Tibial artery (tissue), 4 donors: ENCODE measurements at regions not wholly inside any gene's neighbourhood (a gene's known extent, or its start where the extent isn't known, plus 50 kb on each side); places are given as distances from the start of the nearest gene placed in this dataset.

ENCODE experiments used
- DNase-seq, 2 donors: peaks; one replicate each; pipeline ENCODE4 v3.0.0-alpha.2; 2019
- H3K27ac ChIP-seq, 2 donors: fragments of 200-600 bp; sonication (generic) in 1 of 2; 1 replicate in 1 of 2; 2 replicates in 1 of 2; pipeline ENCODE4 v1.5.1; 2018 to 2019; ENCODE audit warnings: mild to moderate bottlenecking in 1 of 2
- H3K27me3 ChIP-seq, 2 donors: fragments of 200-600 bp; sonication (generic) in 1 of 2; one replicate each; pipeline versions ENCODE4 v1.5.1 to v1.6.0; 2016 to 2019
- H3K36me3 ChIP-seq, 3 donors: fragments of 200-600 bp; sonication (generic) in 2 of 3; one replicate each; pipeline ENCODE4 v1.5.1; 2016 to 2019; ENCODE audit warnings: mild to moderate bottlenecking in 2 of 3
- H3K4me1 ChIP-seq, 4 donors: fragments of 200-600 bp; sonication (generic) in 2 of 4; 1 replicate in 3 of 4; 2 replicates in 1 of 4; pipeline ENCODE4 v1.5.1; 2016 to 2019
- H3K4me3 ChIP-seq, 2 donors: fragments of 200-600 bp; sonication (generic) in 1 of 2; 1 replicate in 1 of 2; 2 replicates in 1 of 2; pipeline ENCODE4 v1.5.1; 2018 to 2019; ENCODE audit warnings: mild to moderate bottlenecking in 2 of 2
- H3K9me3 ChIP-seq, 3 donors: fragments of 200-600 bp; sonication (generic) in 1 of 3; one replicate each; pipeline ENCODE4 v1.5.1; 2016 to 2019
- CTCF ChIP-seq, 2 experiments: fragments of 200-600 bp in 1 of 2; fragments of 450-650 bp in 1 of 2; IDR thresholded peaks; one replicate each; pipeline ENCODE4 v1.5.1; 2017 to 2019; ENCODE audit warnings: antibody characterized with exemption in 2 of 2, mild to moderate bottlenecking in 1 of 2, moderate library complexity in 1 of 2
- intact Hi-C: fragments of 100-400 bp; cut with DNase I; formaldehyde crosslinking; loops from one replicate; pipeline ENCODE4 v1.15.0; 2023; ENCODE audit warnings: low total_unique reads

- H3K4me3 ChIP-seq = no peak overlapping the region
- no peaks in the 10 kb centered on the region for H3K36me3 ChIP-seq
- no peak for TF ChIP-seq CTCF (IDR thresholded peaks at IDR 0.05)
- H3K27ac ChIP-seq = no peak overlapping the region
- no peak for DNase-seq
- H3K4me1 ChIP-seq = peaks cover 0 to 32% (median 18%) of the 10 kb centered on the region in 4 donors
- intact Hi-C loops = no loop called here
- no peaks in the 10 kb centered on the region for H3K27me3 ChIP-seq
- no peaks in the 10 kb centered on the region for H3K9me3 ChIP-seq
Measured at GRCh38 chr18:67269206-67269605, 247.3 kb downstream of the DSEL start.

GRCh38 chr18:67268530-67268929, 248.0 kb downstream of the DSEL start:
- no peaks in the 10 kb centered on the region for H3K9me3 ChIP-seq
- DNase-seq = no peak
- peaks cover 0 to 35% (median 18%) of the 10 kb centered on the region in 4 donors for H3K4me1 ChIP-seq
- H3K4me3 ChIP-seq = no peak overlapping the region
- H3K36me3 ChIP-seq = no peaks in the 10 kb centered on the region
- no peaks in the 10 kb centered on the region for H3K27me3 ChIP-seq
- intact Hi-C loops = no loop called here
- no peak for TF ChIP-seq CTCF (IDR thresholded peaks at IDR 0.05)
- H3K27ac ChIP-seq = no peak overlapping the region

- H3K27ac ChIP-seq = peak overlapping the region; percentile 65 to 74
- no peak overlapping the region for H3K4me3 ChIP-seq
- H3K27me3 ChIP-seq = no peaks in the 10 kb centered on the region
- no peaks in the 10 kb centered on the region for H3K9me3 ChIP-seq
- no peaks in the 10 kb centered on the region for H3K36me3 ChIP-seq
- intact Hi-C loops = no loop called here
- peaks cover 0 to 35% (median 18%) of the 10 kb centered on the region in 4 donors for H3K4me1 ChIP-seq
- no peak for DNase-seq
- no peak for TF ChIP-seq CTCF (IDR thresholded peaks at IDR 0.05)
Measured at GRCh38 chr18:67266246-67267237, 250.0 kb downstream of the DSEL start.

GRCh38 chr18:67265464-67266245, 250.9 kb downstream of the DSEL start:
- no peaks in the 10 kb centered on the region for H3K36me3 ChIP-seq
- intact Hi-C loops = no loop called here
- no peak for DNase-seq
- H3K4me3 ChIP-seq = no peak overlapping the region
- no peaks in the 10 kb centered on the region for H3K9me3 ChIP-seq
- TF ChIP-seq CTCF (IDR thresholded peaks at IDR 0.05) = no peak
- H3K27ac ChIP-seq = peak overlapping the region; percentile 65 to 74
- H3K4me1 ChIP-seq = peaks cover 0 to 35% (median 18%) of the 10 kb centered on the region in 4 donors
- no peaks in the 10 kb centered on the region for H3K27me3 ChIP-seq

GRCh38 chr18:67261931-67262552, 254.5 kb downstream of the DSEL start:
- H3K4me1 ChIP-seq = peaks cover 0 to 32% (median 18%) of the 10 kb centered on the region in 4 donors

More at GRCh38 chr18:67261931-67262552, 254.5 kb downstream of the DSEL start:
- no peaks in the 10 kb centered on the region for H3K9me3 ChIP-seq
- no peak for DNase-seq
- intact Hi-C loops = no loop called here
- no peak for TF ChIP-seq CTCF (IDR thresholded peaks at IDR 0.05)
- H3K36me3 ChIP-seq = no peaks in the 10 kb centered on the region
- no peaks in the 10 kb centered on the region for H3K27me3 ChIP-seq
- H3K27ac ChIP-seq = no peak overlapping the region
- H3K4me3 ChIP-seq = no peak overlapping the region
